ENCODE measurements at regions not wholly inside any gene's neighbourhood (a gene's known extent, or its start where the extent isn't known, plus 50 kb on each side); places are given as distances from the start of the nearest gene placed in this dataset.

DNA sequence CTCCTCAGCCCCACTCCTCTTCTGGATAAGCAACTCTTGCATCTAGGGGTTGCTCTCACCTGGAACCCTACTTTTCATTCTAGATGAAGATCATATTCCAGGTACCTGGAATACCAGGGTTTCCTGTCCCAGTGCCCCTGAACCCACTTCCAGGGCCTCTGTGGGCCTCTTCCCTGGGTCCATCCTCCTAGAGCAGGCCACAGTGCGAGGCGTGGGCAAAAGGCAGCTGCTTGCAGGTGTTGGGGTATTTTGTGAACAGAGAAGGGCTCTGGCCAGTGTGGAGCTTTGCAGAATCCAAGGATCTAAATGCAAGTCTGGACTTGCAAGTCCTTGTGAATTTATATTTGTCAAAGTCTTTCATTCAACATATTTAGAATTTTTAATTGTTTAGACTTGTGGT is 240.4 kb upstream of the POU3F1 start:
- TF ChIP-seq OSR1 (CRISPR knock-in tag; IDR thresholded peaks at IDR 0.05): no peak
- no peak for TF ChIP-seq ZFP30 (CRISPR knock-in tag; IDR thresholded peaks at IDR 0.05)
- no peak for TF ChIP-seq BACH2 (CRISPR knock-in tag; IDR thresholded peaks at IDR 0.05; ENCODE audit: borderline replicate concordance)
- no peak for TF ChIP-seq RARB (CRISPR knock-in tag; IDR thresholded peaks at IDR 0.05)
- no peak for TF ChIP-seq GLIS3 (CRISPR knock-in tag; IDR thresholded peaks at IDR 0.05)
- TF ChIP-seq ZNF565 (CRISPR knock-in tag; conservative IDR thresholded peaks at IDR 0.05; ENCODE audit: low read depth): no peak
- TF ChIP-seq SNAI2 (CRISPR knock-in tag; IDR thresholded peaks at IDR 0.05): no peak
- no peak for TF ChIP-seq TOX (CRISPR knock-in tag; IDR thresholded peaks at IDR 0.05; ENCODE audit: borderline replicate concordance)
- TF ChIP-seq, protein P1, sequence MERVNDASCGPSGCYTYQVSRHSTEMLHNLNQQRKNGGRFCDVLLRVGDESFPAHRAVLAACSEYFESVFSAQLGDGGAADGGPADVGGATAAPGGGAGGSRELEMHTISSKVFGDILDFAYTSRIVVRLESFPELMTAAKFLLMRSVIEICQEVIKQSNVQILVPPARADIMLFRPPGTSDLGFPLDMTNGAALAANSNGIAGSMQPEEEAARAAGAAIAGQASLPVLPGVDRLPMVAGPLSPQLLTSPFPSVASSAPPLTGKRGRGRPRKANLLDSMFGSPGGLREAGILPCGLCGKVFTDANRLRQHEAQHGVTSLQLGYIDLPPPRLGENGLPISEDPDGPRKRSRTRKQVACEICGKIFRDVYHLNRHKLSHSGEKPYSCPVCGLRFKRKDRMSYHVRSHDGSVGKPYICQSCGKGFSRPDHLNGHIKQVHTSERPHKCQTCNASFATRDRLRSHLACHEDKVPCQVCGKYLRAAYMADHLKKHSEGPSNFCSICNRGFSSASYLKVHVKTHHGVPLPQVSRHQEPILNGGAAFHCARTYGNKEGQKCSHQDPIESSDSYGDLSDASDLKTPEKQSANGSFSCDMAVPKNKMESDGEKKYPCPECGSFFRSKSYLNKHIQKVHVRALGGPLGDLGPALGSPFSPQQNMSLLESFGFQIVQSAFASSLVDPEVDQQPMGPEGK (CRISPR knock-in tag; IDR thresholded peaks at IDR 0.05; ENCODE audit: borderline replicate concordance): no peak
- TF ChIP-seq, protein P2, sequence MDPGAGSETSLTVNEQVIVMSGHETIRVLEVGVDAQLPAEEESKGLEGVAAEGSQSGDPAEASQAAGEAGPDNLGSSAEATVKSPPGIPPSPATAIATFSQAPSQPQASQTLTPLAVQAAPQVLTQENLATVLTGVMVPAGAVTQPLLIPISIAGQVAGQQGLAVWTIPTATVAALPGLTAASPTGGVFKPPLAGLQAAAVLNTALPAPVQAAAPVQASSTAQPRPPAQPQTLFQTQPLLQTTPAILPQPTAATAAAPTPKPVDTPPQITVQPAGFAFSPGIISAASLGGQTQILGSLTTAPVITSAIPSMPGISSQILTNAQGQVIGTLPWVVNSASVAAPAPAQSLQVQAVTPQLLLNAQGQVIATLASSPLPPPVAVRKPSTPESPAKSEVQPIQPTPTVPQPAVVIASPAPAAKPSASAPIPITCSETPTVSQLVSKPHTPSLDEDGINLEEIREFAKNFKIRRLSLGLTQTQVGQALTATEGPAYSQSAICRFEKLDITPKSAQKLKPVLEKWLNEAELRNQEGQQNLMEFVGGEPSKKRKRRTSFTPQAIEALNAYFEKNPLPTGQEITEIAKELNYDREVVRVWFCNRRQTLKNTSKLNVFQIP (CRISPR knock-in tag; IDR thresholded peaks at IDR 0.05; ENCODE audit: borderline replicate concordance, low read depth): no peak
- TF ChIP-seq ZNF8 (CRISPR knock-in tag; IDR thresholded peaks at IDR 0.05): no peak
- TF ChIP-seq ARNTL (CRISPR knock-in tag; IDR thresholded peaks at IDR 0.05; ENCODE audit: borderline replicate concordance, low read depth): no peak
- TF ChIP-seq ZNF70 (CRISPR knock-in tag; IDR thresholded peaks at IDR 0.05): no peak
- TF ChIP-seq, protein P3, sequence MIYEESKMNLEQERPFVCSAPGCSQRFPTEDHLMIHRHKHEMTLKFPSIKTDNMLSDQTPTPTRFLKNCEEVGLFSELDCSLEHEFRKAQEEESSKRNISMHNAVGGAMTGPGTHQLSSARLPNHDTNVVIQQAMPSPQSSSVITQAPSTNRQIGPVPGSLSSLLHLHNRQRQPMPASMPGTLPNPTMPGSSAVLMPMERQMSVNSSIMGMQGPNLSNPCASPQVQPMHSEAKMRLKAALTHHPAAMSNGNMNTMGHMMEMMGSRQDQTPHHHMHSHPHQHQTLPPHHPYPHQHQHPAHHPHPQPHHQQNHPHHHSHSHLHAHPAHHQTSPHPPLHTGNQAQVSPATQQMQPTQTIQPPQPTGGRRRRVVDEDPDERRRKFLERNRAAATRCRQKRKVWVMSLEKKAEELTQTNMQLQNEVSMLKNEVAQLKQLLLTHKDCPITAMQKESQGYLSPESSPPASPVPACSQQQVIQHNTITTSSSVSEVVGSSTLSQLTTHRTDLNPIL (CRISPR knock-in tag; IDR thresholded peaks at IDR 0.05; ENCODE audit: low read depth): no peak
- no peak for TF ChIP-seq CSDC2 (CRISPR knock-in tag; IDR thresholded peaks at IDR 0.05)
- TF ChIP-seq, protein P4, sequence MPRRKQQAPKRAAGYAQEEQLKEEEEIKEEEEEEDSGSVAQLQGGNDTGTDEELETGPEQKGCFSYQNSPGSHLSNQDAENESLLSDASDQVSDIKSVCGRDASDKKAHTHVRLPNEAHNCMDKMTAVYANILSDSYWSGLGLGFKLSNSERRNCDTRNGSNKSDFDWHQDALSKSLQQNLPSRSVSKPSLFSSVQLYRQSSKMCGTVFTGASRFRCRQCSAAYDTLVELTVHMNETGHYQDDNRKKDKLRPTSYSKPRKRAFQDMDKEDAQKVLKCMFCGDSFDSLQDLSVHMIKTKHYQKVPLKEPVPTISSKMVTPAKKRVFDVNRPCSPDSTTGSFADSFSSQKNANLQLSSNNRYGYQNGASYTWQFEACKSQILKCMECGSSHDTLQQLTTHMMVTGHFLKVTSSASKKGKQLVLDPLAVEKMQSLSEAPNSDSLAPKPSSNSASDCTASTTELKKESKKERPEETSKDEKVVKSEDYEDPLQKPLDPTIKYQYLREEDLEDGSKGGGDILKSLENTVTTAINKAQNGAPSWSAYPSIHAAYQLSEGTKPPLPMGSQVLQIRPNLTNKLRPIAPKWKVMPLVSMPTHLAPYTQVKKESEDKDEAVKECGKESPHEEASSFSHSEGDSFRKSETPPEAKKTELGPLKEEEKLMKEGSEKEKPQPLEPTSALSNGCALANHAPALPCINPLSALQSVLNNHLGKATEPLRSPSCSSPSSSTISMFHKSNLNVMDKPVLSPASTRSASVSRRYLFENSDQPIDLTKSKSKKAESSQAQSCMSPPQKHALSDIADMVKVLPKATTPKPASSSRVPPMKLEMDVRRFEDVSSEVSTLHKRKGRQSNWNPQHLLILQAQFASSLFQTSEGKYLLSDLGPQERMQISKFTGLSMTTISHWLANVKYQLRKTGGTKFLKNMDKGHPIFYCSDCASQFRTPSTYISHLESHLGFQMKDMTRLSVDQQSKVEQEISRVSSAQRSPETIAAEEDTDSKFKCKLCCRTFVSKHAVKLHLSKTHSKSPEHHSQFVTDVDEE (CRISPR knock-in tag; IDR thresholded peaks at IDR 0.05): no peak
- no peak for ATAC-seq

DNA sequence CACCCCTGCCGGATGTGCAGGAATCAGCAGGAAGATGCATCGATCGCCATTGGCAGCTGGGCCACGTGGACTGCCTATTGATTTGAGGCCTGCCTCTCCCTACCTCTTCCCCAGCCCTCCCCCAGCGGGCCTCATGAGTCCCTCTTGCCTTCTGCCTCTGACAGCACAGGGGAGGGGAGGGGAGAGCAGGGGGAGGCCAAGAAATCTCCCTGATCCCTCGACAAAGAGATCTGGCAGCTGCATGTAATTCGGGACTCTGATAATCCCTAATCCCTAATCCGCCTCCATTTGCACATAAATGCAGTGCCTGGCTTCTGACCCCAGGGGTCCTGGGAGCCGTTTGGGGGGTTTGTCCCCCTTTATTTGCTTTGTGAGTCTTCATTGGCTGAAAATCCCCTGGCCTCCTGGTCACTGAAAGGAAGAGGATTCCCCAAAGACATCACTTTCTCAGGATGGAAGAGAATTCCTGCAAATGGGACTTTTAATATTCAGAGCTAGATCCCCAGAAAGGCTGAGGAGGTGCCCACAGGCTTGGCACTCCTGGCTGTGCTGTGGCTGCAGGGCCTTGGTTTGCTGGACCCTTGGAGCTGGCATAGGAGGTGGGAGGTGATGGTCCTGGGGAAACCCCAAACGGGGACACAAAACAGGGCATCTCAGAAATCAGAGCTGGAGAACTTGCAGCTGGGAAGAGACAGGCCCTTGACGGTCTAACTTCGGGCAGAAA is 239.4 kb upstream of the POU3F1 start:
- ATAC-seq: no peak
- TF ChIP-seq OSR1 (CRISPR knock-in tag; IDR thresholded peaks at IDR 0.05) (no peak), TOX (CRISPR knock-in tag; IDR thresholded peaks at IDR 0.05; ENCODE audit: borderline replicate concordance) (no peak), CSDC2 (CRISPR knock-in tag; IDR thresholded peaks at IDR 0.05) (no peak), ZNF8 (CRISPR knock-in tag; IDR thresholded peaks at IDR 0.05) (no peak), BACH2 (CRISPR knock-in tag; IDR thresholded peaks at IDR 0.05; ENCODE audit: borderline replicate concordance) (no peak), ZC3H10 (CRISPR knock-in tag; IDR thresholded peaks at IDR 0.05) (no peak), RARB (CRISPR knock-in tag; IDR thresholded peaks at IDR 0.05) (no peak), ARNTL (CRISPR knock-in tag; IDR thresholded peaks at IDR 0.05; ENCODE audit: borderline replicate concordance, low read depth) (no peak)
- TF ChIP-seq, protein P5, sequence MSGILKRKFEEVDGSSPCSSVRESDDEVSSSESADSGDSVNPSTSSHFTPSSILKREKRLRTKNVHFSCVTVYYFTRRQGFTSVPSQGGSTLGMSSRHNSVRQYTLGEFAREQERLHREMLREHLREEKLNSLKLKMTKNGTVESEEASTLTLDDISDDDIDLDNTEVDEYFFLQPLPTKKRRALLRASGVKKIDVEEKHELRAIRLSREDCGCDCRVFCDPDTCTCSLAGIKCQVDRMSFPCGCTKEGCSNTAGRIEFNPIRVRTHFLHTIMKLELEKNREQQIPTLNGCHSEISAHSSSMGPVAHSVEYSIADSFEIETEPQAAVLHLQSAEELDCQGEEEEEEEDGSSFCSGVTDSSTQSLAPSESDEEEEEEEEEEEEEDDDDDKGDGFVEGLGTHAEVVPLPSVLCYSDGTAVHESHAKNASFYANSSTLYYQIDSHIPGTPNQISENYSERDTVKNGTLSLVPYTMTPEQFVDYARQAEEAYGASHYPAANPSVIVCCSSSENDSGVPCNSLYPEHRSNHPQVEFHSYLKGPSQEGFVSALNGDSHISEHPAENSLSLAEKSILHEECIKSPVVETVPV (CRISPR knock-in tag; IDR thresholded peaks at IDR 0.05): no peak
- TF ChIP-seq, protein P1 (CRISPR knock-in tag; IDR thresholded peaks at IDR 0.05; ENCODE audit: borderline replicate concordance): no peak
- TF ChIP-seq, protein P4 (CRISPR knock-in tag; IDR thresholded peaks at IDR 0.05): no peak

Measured in SK-N-SH treated with all-trans-retinoic acid at 6 μM for 48 hours (cell line).